WTC11 (cell line): ENCODE measurements at regions not wholly inside any gene's neighbourhood (a gene's known extent, or its start where the extent isn't known, plus 50 kb on each side); places are given as distances from the start of the nearest gene placed in this dataset.
A peak's percentile ranks its signal among the peaks of the same experiment; 100 is the strongest.

Experiments used
- ATAC-seq: fragments of 200-7000 bp; cut with Tn5 transposase; 2 replicates; pipeline ENCODE4 v1.10.0; 2021; ENCODE audit warnings: mild to moderate bottlenecking, moderate library complexity
- CTCF ChIA-PET: fragments of 300-600 bp; sonication (Branson Sonifier 250); formaldehyde crosslinking; loops from one replicate; lab custom pipeline; 2021; ENCODE audit warnings: antibody characterized with exemption; lab: Charles Lee
- POLR2A ChIA-PET: fragments of 350-600 bp; sonication (Branson Sonifier 250); formaldehyde crosslinking; loops from one replicate; lab custom pipeline; 2021; ENCODE audit warnings: antibody characterized with exemption; lab: Charles Lee
- DNase-seq: peaks from one replicate; pipeline ENCODE4 v3.0.0; 2021; ENCODE audit warnings: low spot score
- H3K27ac Mint-ChIP-seq: 2 replicates; pipeline ENCODE4 v1.8.0; 2021; ENCODE audit warnings: mixed read lengths
- H3K27me3 Mint-ChIP-seq: 2 replicates; pipeline ENCODE4 v1.8.0; 2021; ENCODE audit warnings: low read depth, mild to moderate bottlenecking, moderate library complexity, mixed read lengths
- H3K36me3 Mint-ChIP-seq: 2 replicates; pipeline ENCODE4 v1.8.0; 2021; ENCODE audit warnings: mixed read lengths
- H3K4me1 Mint-ChIP-seq: 2 replicates; pipeline ENCODE4 v1.8.0; 2022; ENCODE audit warnings: mixed read lengths
- H3K4me3 Mint-ChIP-seq: 2 replicates; pipeline ENCODE4 v1.8.0; 2021; ENCODE audit warnings: mild to moderate bottlenecking, moderate library complexity, mixed read lengths
- H3K9me3 Mint-ChIP-seq: 2 replicates; pipeline ENCODE4 v1.8.0; 2021; ENCODE audit warnings: mixed read lengths
- FOXP1 ChIP-seq: sonication (generic); formaldehyde crosslinking; IDR thresholded peaks from 2 replicates; pipeline ENCODE4 v1.8.0; 2022; ENCODE audit warnings: missing genetic modification reagents, mild to moderate bottlenecking, moderate library complexity, borderline replicate concordance
- GTF2I ChIP-seq: fragments of 250-450 bp; sonication (Bioruptor Pico); conservative IDR thresholded peaks from 2 replicates; pipeline ENCODE4 v1.4.0; 2021; ENCODE audit warnings: mild to moderate bottlenecking
- JAZF1 ChIP-seq: fragments of 250-450 bp; sonication (Bioruptor Pico); IDR thresholded peaks from 2 replicates; pipeline ENCODE4 v1.9.0; 2021; ENCODE audit warnings: moderate library complexity, mild to moderate bottlenecking, inconsistent platforms
- JUN ChIP-seq: sonication (generic); formaldehyde crosslinking; IDR thresholded peaks from 2 replicates; pipeline ENCODE4 v1.8.0; 2023; ENCODE audit warnings: mild to moderate bottlenecking, missing genetic modification reagents
- NFATC4 ChIP-seq: fragments of 250-450 bp; sonication (Bioruptor Pico); IDR thresholded peaks from 2 replicates; pipeline ENCODE4 v1.9.0; 2021; ENCODE audit warnings: mild to moderate bottlenecking
- NR2C2 ChIP-seq: sonication (generic); formaldehyde crosslinking; IDR thresholded peaks from 2 replicates; pipeline ENCODE4 v1.8.0; 2022; ENCODE audit warnings: mild to moderate bottlenecking, missing genetic modification reagents
- NR3C1 ChIP-seq: sonication (generic); formaldehyde crosslinking; conservative IDR thresholded peaks from 2 replicates; pipeline ENCODE4 v1.8.1; 2023; ENCODE audit warnings: low read depth, mild to moderate bottlenecking, missing genetic modification reagents
- RELA ChIP-seq: sonication (generic); formaldehyde crosslinking; IDR thresholded peaks from 2 replicates; pipeline ENCODE4 v1.8.1; 2022; ENCODE audit warnings: missing genetic modification reagents, mild to moderate bottlenecking, borderline replicate concordance
- SMAD4 ChIP-seq: sonication (generic); formaldehyde crosslinking; IDR thresholded peaks from 2 replicates; pipeline ENCODE4 v1.8.0; 2022; ENCODE audit warnings: mild to moderate bottlenecking, missing genetic modification reagents
- ZNF317 ChIP-seq: sonication (generic); formaldehyde crosslinking; IDR thresholded peaks from 2 replicates; pipeline ENCODE4 v1.8.1; 2023; ENCODE audit warnings: low read depth, mild to moderate bottlenecking, moderate library complexity, missing genetic modification reagents, borderline replicate concordance
- TF ChIP-seq, protein P1 (sequence below): sonication (generic); formaldehyde crosslinking; IDR thresholded peaks from 2 replicates; pipeline ENCODE4 v1.8.0; 2022; ENCODE audit warnings: mild to moderate bottlenecking, missing genetic modification reagents
- TF ChIP-seq, protein P2 (sequence below): sonication (generic); formaldehyde crosslinking; IDR thresholded peaks from 2 replicates; pipeline ENCODE4 v1.8.0; 2022; ENCODE audit warnings: missing genetic modification reagents
- TF ChIP-seq, protein P3 (sequence below): fragments of 200-600 bp; IDR thresholded peaks from 2 replicates; pipeline ENCODE4 v1.8.0; 2022; ENCODE audit warnings: antibody characterized with exemption
- TF ChIP-seq, protein P4 (sequence below): sonication (generic); formaldehyde crosslinking; IDR thresholded peaks from 2 replicates; pipeline ENCODE4 v1.8.1; 2023; ENCODE audit warnings: mild to moderate bottlenecking, missing genetic modification reagents, moderate library complexity
- TF ChIP-seq, protein P5 (sequence below): sonication (generic); formaldehyde crosslinking; IDR thresholded peaks from 2 replicates; pipeline ENCODE4 v1.8.1; 2023; ENCODE audit warnings: mild to moderate bottlenecking, moderate library complexity, missing genetic modification reagents

DNA sequence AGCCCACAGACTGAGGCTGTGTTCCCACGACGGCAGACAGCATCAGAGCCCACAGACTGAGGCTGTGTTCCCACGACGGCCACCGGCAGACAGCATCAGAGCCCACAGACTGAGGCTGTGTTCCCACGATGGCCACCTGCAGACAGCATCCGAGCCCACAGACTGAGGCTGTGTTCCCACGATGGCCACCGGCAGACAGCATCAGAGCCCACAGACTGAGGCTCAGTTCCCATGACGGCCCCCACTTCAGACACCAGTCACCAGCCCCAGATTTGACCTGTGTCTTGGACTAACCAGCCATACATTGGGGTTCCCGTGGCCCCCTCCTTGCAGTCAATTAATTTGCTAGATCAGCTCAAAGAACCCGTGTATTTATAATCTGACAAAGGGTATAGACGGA, 57.8 kb upstream of the SNTG2 start:
- ChIA-PET POLR2A (no interaction called here), CTCF (interaction anchor here (0.6 to 1.0 kb wide), 3 partner anchors 9 to 248 kb away, joined by 3 to 4 read pairs (median 3); no protein-coding TSS in a partner anchor)
- ATAC-seq (no peak), DNase-seq (no peak)
- Mint-ChIP-seq H3K4me1 (peaks cover 49% of the 10 kb centered on the region), H3K4me3 (no peak overlapping the region), H3K27ac (no peak overlapping the region; the same call in 1 of the 2 replicates), H3K27me3 (peaks cover 24% of the 10 kb centered on the region), H3K9me3 (peaks cover 35% of the 10 kb centered on the region), H3K36me3 (peaks cover 25% of the 10 kb centered on the region)
- TF ChIP-seq GTF2I (CRISPR knock-in tag): no peak
- no peak for TF ChIP-seq JAZF1 (CRISPR knock-in tag)
- TF ChIP-seq FOXP1: no peak
- TF ChIP-seq NFATC4: no peak
- no peak for TF ChIP-seq RELA (CRISPR knock-in tag)
- TF ChIP-seq, protein P1, sequence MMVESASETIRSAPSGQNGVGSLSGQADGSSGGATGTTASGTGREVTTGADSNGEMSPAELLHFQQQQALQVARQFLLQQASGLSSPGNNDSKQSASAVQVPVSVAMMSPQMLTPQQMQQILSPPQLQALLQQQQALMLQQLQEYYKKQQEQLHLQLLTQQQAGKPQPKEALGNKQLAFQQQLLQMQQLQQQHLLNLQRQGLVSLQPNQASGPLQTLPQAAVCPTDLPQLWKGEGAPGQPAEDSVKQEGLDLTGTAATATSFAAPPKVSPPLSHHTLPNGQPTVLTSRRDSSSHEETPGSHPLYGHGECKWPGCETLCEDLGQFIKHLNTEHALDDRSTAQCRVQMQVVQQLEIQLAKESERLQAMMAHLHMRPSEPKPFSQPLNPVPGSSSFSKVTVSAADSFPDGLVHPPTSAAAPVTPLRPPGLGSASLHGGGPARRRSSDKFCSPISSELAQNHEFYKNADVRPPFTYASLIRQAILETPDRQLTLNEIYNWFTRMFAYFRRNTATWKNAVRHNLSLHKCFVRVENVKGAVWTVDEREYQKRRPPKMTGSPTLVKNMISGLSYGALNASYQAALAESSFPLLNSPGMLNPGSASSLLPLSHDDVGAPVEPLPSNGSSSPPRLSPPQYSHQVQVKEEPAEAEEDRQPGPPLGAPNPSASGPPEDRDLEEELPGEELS (CRISPR knock-in tag): no peak
- TF ChIP-seq, protein P2, sequence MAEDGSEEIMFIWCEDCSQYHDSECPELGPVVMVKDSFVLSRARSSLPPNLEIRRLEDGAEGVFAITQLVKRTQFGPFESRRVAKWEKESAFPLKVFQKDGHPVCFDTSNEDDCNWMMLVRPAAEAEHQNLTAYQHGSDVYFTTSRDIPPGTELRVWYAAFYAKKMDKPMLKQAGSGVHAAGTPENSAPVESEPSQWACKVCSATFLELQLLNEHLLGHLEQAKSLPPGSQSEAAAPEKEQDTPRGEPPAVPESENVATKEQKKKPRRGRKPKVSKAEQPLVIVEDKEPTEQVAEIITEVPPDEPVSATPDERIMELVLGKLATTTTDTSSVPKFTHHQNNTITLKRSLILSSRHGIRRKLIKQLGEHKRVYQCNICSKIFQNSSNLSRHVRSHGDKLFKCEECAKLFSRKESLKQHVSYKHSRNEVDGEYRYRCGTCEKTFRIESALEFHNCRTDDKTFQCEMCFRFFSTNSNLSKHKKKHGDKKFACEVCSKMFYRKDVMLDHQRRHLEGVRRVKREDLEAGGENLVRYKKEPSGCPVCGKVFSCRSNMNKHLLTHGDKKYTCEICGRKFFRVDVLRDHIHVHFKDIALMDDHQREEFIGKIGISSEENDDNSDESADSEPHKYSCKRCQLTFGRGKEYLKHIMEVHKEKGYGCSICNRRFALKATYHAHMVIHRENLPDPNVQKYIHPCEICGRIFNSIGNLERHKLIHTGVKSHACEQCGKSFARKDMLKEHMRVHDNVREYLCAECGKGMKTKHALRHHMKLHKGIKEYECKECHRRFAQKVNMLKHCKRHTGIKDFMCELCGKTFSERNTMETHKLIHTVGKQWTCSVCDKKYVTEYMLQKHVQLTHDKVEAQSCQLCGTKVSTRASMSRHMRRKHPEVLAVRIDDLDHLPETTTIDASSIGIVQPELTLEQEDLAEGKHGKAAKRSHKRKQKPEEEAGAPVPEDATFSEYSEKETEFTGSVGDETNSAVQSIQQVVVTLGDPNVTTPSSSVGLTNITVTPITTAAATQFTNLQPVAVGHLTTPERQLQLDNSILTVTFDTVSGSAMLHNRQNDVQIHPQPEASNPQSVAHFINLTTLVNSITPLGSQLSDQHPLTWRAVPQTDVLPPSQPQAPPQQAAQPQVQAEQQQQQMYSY (CRISPR knock-in tag): no peak
- no peak for TF ChIP-seq JUN
- TF ChIP-seq, protein P3, sequence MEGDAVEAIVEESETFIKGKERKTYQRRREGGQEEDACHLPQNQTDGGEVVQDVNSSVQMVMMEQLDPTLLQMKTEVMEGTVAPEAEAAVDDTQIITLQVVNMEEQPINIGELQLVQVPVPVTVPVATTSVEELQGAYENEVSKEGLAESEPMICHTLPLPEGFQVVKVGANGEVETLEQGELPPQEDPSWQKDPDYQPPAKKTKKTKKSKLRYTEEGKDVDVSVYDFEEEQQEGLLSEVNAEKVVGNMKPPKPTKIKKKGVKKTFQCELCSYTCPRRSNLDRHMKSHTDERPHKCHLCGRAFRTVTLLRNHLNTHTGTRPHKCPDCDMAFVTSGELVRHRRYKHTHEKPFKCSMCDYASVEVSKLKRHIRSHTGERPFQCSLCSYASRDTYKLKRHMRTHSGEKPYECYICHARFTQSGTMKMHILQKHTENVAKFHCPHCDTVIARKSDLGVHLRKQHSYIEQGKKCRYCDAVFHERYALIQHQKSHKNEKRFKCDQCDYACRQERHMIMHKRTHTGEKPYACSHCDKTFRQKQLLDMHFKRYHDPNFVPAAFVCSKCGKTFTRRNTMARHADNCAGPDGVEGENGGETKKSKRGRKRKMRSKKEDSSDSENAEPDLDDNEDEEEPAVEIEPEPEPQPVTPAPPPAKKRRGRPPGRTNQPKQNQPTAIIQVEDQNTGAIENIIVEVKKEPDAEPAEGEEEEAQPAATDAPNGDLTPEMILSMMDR: no peak
- TF ChIP-seq NR2C2 (CRISPR knock-in tag): no peak
- TF ChIP-seq, protein P4, sequence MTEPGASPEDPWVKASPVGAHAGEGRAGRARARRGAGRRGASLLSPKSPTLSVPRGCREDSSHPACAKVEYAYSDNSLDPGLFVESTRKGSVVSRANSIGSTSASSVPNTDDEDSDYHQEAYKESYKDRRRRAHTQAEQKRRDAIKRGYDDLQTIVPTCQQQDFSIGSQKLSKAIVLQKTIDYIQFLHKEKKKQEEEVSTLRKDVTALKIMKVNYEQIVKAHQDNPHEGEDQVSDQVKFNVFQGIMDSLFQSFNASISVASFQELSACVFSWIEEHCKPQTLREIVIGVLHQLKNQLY (CRISPR knock-in tag): no peak
- TF ChIP-seq, protein P5, sequence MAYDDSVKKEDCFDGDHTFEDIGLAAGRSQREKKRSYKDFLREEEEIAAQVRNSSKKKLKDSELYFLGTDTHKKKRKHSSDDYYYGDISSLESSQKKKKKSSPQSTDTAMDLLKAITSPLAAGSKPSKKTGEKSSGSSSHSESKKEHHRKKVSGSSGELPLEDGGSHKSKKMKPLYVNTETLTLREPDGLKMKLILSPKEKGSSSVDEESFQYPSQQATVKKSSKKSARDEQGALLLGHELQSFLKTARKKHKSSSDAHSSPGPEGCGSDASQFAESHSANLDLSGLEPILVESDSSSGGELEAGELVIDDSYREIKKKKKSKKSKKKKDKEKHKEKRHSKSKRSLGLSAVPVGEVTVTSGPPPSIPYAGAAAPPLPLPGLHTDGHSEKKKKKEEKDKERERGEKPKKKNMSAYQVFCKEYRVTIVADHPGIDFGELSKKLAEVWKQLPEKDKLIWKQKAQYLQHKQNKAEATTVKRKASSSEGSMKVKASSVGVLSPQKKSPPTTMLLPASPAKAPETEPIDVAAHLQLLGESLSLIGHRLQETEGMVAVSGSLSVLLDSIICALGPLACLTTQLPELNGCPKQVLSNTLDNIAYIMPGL (CRISPR knock-in tag): no peak
- TF ChIP-seq, all 79 proteins: peak for 0

DNA sequence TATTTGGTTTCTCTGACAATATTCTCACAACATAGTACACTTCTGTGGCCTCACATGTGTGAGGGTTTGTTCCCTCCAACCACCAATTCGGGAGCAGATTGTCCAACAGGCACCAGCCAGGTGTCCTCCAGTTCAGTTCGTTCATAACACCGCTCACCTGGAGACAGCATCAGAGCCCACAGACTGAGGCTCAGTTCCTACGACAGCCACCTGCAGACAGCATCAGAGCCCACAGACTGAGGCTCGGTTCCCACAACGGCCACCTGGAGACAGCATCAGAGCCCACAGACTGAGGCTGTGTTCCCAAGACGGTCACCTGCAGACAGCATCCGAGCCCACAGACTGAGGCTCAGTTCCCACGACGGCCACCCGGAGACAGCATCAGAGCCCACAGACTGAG, 58.2 kb upstream of the SNTG2 start:
- no peak for TF ChIP-seq ZNF317
- TF ChIP-seq NR3C1: no peak
- TF ChIP-seq SMAD4: 0 out of 2 replicates have a peak, but pooled peaks have one; percentile 40
- Mint-ChIP-seq H3K36me3 (peaks cover 20% of the 10 kb centered on the region), H3K27me3 (peaks cover 23% of the 10 kb centered on the region), H3K9me3 (peaks cover 30% of the 10 kb centered on the region), H3K4me3 (no peak overlapping the region), H3K27ac (no peak overlapping the region), H3K4me1 (peaks cover 54% of the 10 kb centered on the region)
- ChIA-PET CTCF (no interaction called here), POLR2A (no interaction called here)
- ATAC-seq (no peak), DNase-seq (no peak)
